ENCODE measurements at regions not wholly inside any gene's neighbourhood (a gene's known extent, or its start where the extent isn't known, plus 50 kb on each side); places are given as distances from the start of the nearest gene placed in this dataset.

DNA sequence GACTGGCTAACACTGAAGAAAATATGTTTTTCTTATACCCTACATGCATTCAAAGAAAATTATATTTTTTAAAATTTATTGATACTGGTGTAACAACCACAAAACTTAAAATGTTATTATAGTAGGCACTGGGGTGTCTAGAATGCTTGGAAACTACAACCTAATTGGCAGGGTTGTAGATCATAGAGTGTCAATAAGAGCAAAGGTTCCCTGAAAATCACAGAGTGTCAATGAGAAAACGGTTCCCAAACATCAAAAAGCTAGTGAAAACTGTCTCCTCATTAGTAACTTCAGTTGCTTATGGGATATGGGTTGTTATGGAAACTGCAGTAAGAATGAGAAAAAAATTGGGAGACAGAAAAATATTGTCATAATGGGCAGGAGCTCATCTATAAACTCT, 214.4 kb upstream of the CCNG1 start:
- DNase-seq = no peak
- H3K36me3 ChIP-seq (ENCODE audit: control insufficient read depth, insufficient read depth, low read length) = no peaks in the 10 kb centered on the region
- Mint-ChIP-seq H3K4me1 (no peaks in the 10 kb centered on the region), H3K27me3 (ENCODE audit: low read depth in 2 of 2) (no peaks in the 10 kb centered on the region), H3K4me3 (no peak overlapping the region), H3K27ac (no peak overlapping the region), H3K36me3 (no peaks in the 10 kb centered on the region), H3K9me3 (peaks cover 2 to 9% of the 10 kb centered on the region in 2 donors)
- no peak for ATAC-seq
- H3K4me1 ChIP-seq (ENCODE audit: control insufficient read depth, insufficient read depth, low read length) = no peaks in the 10 kb centered on the region
- H3K27ac ChIP-seq (ENCODE audit: low read length) = no peak overlapping the region
- WGBS (ENCODE audit: insufficient coverage) = 30% methylated on average over 1 of the region's 1 CpG
- H3K27me3 ChIP-seq (ENCODE audit: control insufficient read depth, insufficient read depth, low read length) = no peaks in the 10 kb centered on the region
- intact Hi-C loops (cut with micrococcal nuclease) = no loop called here
- TF ChIP-seq, protein P1, sequence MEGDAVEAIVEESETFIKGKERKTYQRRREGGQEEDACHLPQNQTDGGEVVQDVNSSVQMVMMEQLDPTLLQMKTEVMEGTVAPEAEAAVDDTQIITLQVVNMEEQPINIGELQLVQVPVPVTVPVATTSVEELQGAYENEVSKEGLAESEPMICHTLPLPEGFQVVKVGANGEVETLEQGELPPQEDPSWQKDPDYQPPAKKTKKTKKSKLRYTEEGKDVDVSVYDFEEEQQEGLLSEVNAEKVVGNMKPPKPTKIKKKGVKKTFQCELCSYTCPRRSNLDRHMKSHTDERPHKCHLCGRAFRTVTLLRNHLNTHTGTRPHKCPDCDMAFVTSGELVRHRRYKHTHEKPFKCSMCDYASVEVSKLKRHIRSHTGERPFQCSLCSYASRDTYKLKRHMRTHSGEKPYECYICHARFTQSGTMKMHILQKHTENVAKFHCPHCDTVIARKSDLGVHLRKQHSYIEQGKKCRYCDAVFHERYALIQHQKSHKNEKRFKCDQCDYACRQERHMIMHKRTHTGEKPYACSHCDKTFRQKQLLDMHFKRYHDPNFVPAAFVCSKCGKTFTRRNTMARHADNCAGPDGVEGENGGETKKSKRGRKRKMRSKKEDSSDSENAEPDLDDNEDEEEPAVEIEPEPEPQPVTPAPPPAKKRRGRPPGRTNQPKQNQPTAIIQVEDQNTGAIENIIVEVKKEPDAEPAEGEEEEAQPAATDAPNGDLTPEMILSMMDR (IDR thresholded peaks at IDR 0.05) = no peak
- no peak overlapping the region for H3K4me3 ChIP-seq (ENCODE audit: low read length)
- H3K9me3 ChIP-seq (ENCODE audit: control insufficient read depth, insufficient read depth, low read length) = no peaks in the 10 kb centered on the region

DNA sequence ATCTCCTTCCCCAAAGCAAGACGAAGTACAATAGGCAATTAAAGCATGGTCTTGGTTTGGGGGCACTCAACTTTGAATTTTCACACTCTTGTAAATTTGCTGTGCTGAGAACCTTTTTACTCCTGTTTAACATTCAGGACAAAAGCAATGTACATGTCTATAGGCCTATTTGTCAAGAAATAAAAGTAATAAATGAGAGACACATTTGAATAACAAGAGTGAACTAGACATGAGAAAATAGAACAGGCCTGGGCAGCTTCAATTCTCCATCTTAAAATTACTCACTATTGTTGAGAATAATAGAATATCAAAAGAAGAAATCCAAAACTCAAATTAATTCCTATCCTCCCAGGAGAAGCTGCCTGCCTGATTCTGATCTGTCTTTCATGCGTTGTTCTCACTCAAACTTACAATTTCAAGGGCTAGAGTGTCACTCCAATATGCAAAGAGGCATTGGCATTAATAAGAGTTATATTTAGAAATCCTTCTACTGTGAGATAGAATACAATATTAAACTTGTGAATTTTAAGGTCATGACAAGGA, 192.9 kb upstream of the CCNG1 start:
- H3K27me3 Mint-ChIP-seq (ENCODE audit: low read depth in 2 of 2) = no peaks in the 10 kb centered on the region
- Histone ChIP-seq H3K4me3 (ENCODE audit: low read length) (no peak overlapping the region), H3K9me3 (ENCODE audit: control insufficient read depth, insufficient read depth, low read length) (no peaks in the 10 kb centered on the region), H3K27me3 (ENCODE audit: control insufficient read depth, insufficient read depth, low read length) (no peaks in the 10 kb centered on the region), H3K4me1 (ENCODE audit: control insufficient read depth, insufficient read depth, low read length) (no peaks in the 10 kb centered on the region), H3K27ac (ENCODE audit: low read length) (no peak overlapping the region), H3K36me3 (ENCODE audit: control insufficient read depth, insufficient read depth, low read length) (no peaks in the 10 kb centered on the region)
- WGBS (ENCODE audit: insufficient coverage) = 80% methylated on average over 1 of the region's 2 CpGs
- intact Hi-C loops (cut with micrococcal nuclease) = no loop called here
- no peak overlapping the region for H3K4me3 Mint-ChIP-seq
- no peak overlapping the region for H3K27ac Mint-ChIP-seq
- H3K36me3 Mint-ChIP-seq = no peaks in the 10 kb centered on the region
- no peak for ATAC-seq
- TF ChIP-seq, protein P1 (IDR thresholded peaks at IDR 0.05) = no peak
- no peaks in the 10 kb centered on the region for H3K4me1 Mint-ChIP-seq
- peaks cover 9 to 10% of the 10 kb centered on the region in 2 donors for H3K9me3 Mint-ChIP-seq
- DNase-seq = no peak

DNA sequence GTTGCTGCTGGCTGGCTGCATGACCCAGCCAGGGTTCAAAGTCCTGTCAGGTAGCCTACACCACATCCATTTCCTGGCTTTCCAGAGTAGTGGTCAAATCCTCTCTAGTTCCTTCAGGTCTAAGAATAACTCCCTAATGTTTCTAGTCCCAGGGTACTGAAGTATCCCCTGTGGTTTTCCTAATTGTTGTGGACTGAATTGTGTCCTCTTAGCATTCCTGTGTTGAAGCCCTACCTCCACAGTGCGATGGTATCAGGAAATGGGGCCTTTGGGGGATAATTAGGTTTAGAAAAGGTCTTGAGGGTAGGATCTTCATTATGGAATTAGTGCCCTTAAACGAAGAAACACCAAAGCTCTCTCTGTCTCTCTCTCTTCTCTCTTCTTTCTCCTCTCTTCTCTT, 191.8 kb upstream of the CCNG1 start:
- intact Hi-C loops (cut with micrococcal nuclease) = no loop called here
- H3K36me3 ChIP-seq (ENCODE audit: control insufficient read depth, insufficient read depth, low read length) = no peaks in the 10 kb centered on the region
- Mint-ChIP-seq H3K9me3 (peaks cover 9 to 12% of the 10 kb centered on the region in 2 donors), H3K27ac (no peak overlapping the region), H3K4me1 (no peaks in the 10 kb centered on the region), H3K27me3 (ENCODE audit: low read depth in 2 of 2) (no peaks in the 10 kb centered on the region), H3K4me3 (no peak overlapping the region), H3K36me3 (no peaks in the 10 kb centered on the region)
- H3K4me1 ChIP-seq (ENCODE audit: control insufficient read depth, insufficient read depth, low read length) = no peaks in the 10 kb centered on the region
- ATAC-seq = no peak
- H3K4me3 ChIP-seq (ENCODE audit: low read length) = no peak overlapping the region
- 75% methylated on average over 1 of the region's 2 CpGs for WGBS (ENCODE audit: insufficient coverage)
- H3K9me3 ChIP-seq (ENCODE audit: control insufficient read depth, insufficient read depth, low read length) = no peaks in the 10 kb centered on the region
- no peak overlapping the region for H3K27ac ChIP-seq (ENCODE audit: low read length)
- no peaks in the 10 kb centered on the region for H3K27me3 ChIP-seq (ENCODE audit: control insufficient read depth, insufficient read depth, low read length)
- no peak for DNase-seq
- TF ChIP-seq, protein P1 (IDR thresholded peaks at IDR 0.05) = no peak

DNA sequence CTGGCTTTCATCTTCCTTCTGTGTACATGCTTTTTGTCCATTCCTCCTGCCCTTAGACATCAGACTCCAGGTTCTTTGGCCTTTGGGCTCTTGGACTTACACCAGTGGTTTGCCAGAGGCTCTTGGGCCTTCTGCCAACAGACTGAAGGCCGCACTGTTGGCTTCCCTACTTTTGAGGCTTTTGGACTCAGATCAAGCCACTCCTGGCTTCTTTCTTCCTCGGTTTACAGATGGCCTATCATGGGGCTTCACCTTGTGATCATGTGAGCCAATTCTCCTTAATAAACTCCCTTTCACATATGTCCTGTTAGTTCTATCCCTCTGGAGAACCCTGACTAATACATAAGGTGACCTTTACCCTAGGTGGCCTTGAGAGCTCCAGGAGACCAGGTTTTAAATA, 189.1 kb upstream of the CCNG1 start:
- Histone ChIP-seq H3K27ac (ENCODE audit: low read length) (no peak overlapping the region), H3K4me1 (ENCODE audit: control insufficient read depth, insufficient read depth, low read length) (no peaks in the 10 kb centered on the region), H3K9me3 (ENCODE audit: control insufficient read depth, insufficient read depth, low read length) (no peaks in the 10 kb centered on the region), H3K36me3 (ENCODE audit: control insufficient read depth, insufficient read depth, low read length) (no peaks in the 10 kb centered on the region), H3K4me3 (ENCODE audit: low read length) (no peak overlapping the region), H3K27me3 (ENCODE audit: control insufficient read depth, insufficient read depth, low read length) (no peaks in the 10 kb centered on the region)
- DNase-seq (no peak), ATAC-seq (no peak)
- Mint-ChIP-seq H3K27ac (no peak overlapping the region), H3K27me3 (ENCODE audit: low read depth in 2 of 2) (no peaks in the 10 kb centered on the region), H3K4me3 (no peak overlapping the region), H3K4me1 (no peaks in the 10 kb centered on the region), H3K36me3 (no peaks in the 10 kb centered on the region), H3K9me3 (peaks cover 9 to 14% of the 10 kb centered on the region in 2 donors)
- 68% methylated on average over 2 of the region's 2 CpGs for WGBS (ENCODE audit: insufficient coverage)
- intact Hi-C loops (cut with micrococcal nuclease) = no loop called here
- TF ChIP-seq, protein P1 (IDR thresholded peaks at IDR 0.05) = no peak

Measured in natural killer cell (primary cell).